HG03565 (cell line): ENCODE measurements at regions not wholly inside any gene's neighbourhood (a gene's known extent, or its start where the extent isn't known, plus 50 kb on each side); places are given as distances from the start of the nearest gene placed in this dataset.

Experiments
- ATAC-seq: cut with Tn5 transposase; IDR thresholded peaks from one replicate; pipeline ENCODE4 v1.9.1; 2021; ENCODE audit warnings: mild to moderate bottlenecking, moderate library complexity; ENCODE audit not compliant: unreplicated experiment

DNA sequence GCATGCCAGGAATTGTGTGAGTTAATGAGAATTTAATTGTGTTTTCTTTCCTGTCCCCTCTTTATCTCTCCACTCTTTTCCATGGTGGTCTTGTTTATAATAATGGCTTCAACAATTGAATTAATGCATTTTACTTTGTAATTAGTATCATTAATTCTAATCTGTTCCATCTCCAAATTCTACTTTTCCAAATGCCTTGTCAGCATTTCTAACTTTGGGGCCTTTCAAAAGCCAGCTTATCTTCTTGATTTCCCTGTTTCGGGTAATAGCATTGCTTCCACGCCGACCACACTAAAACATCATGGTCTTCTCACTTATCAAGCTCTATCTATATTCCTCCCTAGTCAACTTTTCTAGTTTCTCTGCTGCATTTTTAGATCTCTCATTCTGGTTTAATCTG lies 54.2 kb upstream of the RMST start:
- no peak for ATAC-seq

DNA sequence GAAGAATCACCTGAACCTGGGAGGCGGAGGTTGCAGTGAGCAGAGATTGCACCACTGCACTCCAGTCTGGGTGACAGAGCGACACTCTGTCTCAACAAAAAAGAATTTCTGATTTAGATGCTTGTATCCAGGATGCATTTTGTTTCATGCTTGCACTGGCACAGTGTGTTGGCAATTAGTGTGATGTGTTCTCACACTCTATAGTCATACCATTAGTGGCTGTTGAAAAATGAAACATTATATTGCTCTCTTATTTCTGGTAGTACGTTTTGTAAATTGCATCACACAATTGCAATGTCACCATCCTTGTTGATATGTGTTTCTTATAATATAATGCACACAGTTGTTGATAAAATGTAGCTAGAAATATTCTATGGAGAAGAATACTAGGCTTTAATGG lies 51.3 kb upstream of the RMST start:
- ATAC-seq: no peak
